DOHH2 (cell line): ENCODE measurements at regions not wholly inside any gene's neighbourhood (a gene's known extent, or its start where the extent isn't known, plus 50 kb on each side); places are given as distances from the start of the nearest gene placed in this dataset.

ENCODE experiments used
- CTCF ChIP-seq: fragments of 200-600 bp; sonication (generic); IDR thresholded peaks from one replicate; pipeline ENCODE4 v1.5.1; 2014; ENCODE audit warnings: antibody characterized with exemption, mild to moderate bottlenecking, low read depth, low read length; ENCODE audit not compliant: poor library complexity, severe bottlenecking
- EZH2phosphoT487 ChIP-seq: fragments of 200-600 bp; sonication (generic); IDR thresholded peaks from 2 replicates; pipeline ENCODE4 v1.6.1; 2017; ENCODE audit warnings: borderline replicate concordance, mild to moderate bottlenecking, antibody characterized with exemption, low read length, moderate library complexity, mixed read lengths

- TF ChIP-seq CTCF (no peak), EZH2phosphoT487 (no peak)
These were observed 347.2 kb upstream of the DCN start for GRCh38 chr12:91529829-91530228.
